ENCODE measurements at regions not wholly inside any gene's neighbourhood (a gene's known extent, or its start where the extent isn't known, plus 50 kb on each side); places are given as distances from the start of the nearest gene placed in this dataset.

DNA sequence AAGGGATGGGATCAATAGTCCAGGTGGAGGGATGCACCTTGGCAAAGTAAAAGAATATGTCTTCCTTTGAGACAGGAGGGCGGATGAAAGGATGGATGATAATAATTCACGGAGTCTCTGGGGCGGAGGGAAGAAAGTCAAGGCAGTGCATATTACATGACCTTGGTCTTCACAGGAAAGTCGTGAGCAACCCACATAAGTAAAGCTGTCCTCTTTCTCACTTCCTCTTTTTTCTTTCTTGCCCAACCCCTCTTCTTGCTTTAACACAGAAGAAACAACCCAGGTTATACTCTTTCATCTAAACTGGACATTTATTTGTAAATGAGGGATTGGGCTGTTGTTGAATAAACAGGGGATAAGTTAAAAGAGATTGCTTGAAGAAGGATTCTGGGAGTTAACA is 168.7 kb upstream of the SKOR2 start:
- TF ChIP-seq CTCF (IDR thresholded peaks at IDR 0.05; ENCODE audit: borderline replicate concordance, extremely low read depth, low read length, poor library complexity, severe bottlenecking) (no peak), EZH2 (IDR thresholded peaks at IDR 0.05; ENCODE audit: borderline replicate concordance, low read depth, low read length, severe bottlenecking) (no peak)

Data from DND-41 (cell line).